CD8-positive, alpha-beta memory T cell (primary cell): ENCODE measurements at regions not wholly inside any gene's neighbourhood (a gene's known extent, or its start where the extent isn't known, plus 50 kb on each side); places are given as distances from the start of the nearest gene placed in this dataset.

Source experiments
- CTCF ChIA-PET: fragments of 350-600 bp; sonication (Branson Sonifier 250); formaldehyde crosslinking; loops from one replicate; lab custom pipeline; 2021; ENCODE audit warnings: antibody characterized with exemption; lab: Charles Lee
- POLR2A ChIA-PET: fragments of 350-600 bp; sonication (Branson Sonifier 250); formaldehyde crosslinking; loops from one replicate; lab custom pipeline; 2021; ENCODE audit warnings: antibody characterized with exemption; lab: Charles Lee
- DNase-seq, 5 donors: peaks; one replicate each; pipeline versions ENCODE4 v3.0.0 to v3.0.0-alpha.2; 2020 to 2022; ENCODE audit warnings: mixed read lengths in 1 of 5
- H3K27ac ChIP-seq: one replicate; pipeline ENCODE4 v1.7.0; 2013; ENCODE audit warnings: low read depth, mild to moderate bottlenecking, low read length, moderate library complexity
- H3K27me3 ChIP-seq: 2 replicates; pipeline ENCODE4 v1.7.0; 2013; ENCODE audit warnings: low read length, mild to moderate bottlenecking; ENCODE audit not compliant: insufficient read depth, poor library complexity, severe bottlenecking
- H3K36me3 ChIP-seq: 2 replicates; pipeline ENCODE4 v1.7.0; 2013; ENCODE audit warnings: mild to moderate bottlenecking, low read length, moderate library complexity; ENCODE audit not compliant: insufficient read depth
- H3K4me1 ChIP-seq: 2 replicates; pipeline ENCODE4 v1.7.0; 2013; ENCODE audit warnings: mild to moderate bottlenecking, low read length, moderate library complexity; ENCODE audit not compliant: insufficient read depth
- H3K4me3 ChIP-seq: 2 replicates; pipeline ENCODE4 v1.7.0; 2013; ENCODE audit warnings: mild to moderate bottlenecking, low read length
- H3K9me3 ChIP-seq: 2 replicates; pipeline ENCODE4 v1.7.0; 2013; ENCODE audit warnings: mild to moderate bottlenecking, low read length
- H3K27ac Mint-ChIP-seq, 8 donors: one replicate each; pipeline ENCODE4 v1.8.0; 2020 to 2021; ENCODE audit warnings: mixed read lengths in 8 of 8, mild to moderate bottlenecking in 6 of 8, inconsistent platforms in 3 of 8, moderate library complexity in 3 of 8
- H3K27me3 Mint-ChIP-seq, 2 donors: one replicate each; pipeline ENCODE4 v1.8.0; 2020 to 2021; ENCODE audit warnings: mixed read lengths in 2 of 2, mild to moderate bottlenecking in 1 of 2, moderate library complexity in 1 of 2
- H3K36me3 Mint-ChIP-seq, 3 donors: one replicate each; pipeline ENCODE4 v1.8.0; 2020 to 2021; ENCODE audit warnings: mixed read lengths in 3 of 3, inconsistent platforms in 1 of 3, mild to moderate bottlenecking in 1 of 3
- H3K4me1 Mint-ChIP-seq, 3 donors: one replicate each; pipeline ENCODE4 v1.8.0; 2020 to 2021; ENCODE audit warnings: mixed read lengths in 3 of 3, inconsistent platforms in 1 of 3, mild to moderate bottlenecking in 1 of 3
- H3K4me3 Mint-ChIP-seq, 7 donors: one replicate each; pipeline ENCODE4 v1.8.0; 2020 to 2021; ENCODE audit warnings: mixed read lengths in 7 of 7, mild to moderate bottlenecking in 6 of 7, moderate library complexity in 4 of 7, inconsistent platforms in 2 of 7
- H3K9me3 Mint-ChIP-seq, 5 donors: one replicate each; pipeline ENCODE4 v1.8.0; 2020 to 2022; ENCODE audit warnings: mixed read lengths in 5 of 5, mild to moderate bottlenecking in 3 of 5, moderate library complexity in 2 of 5, inconsistent platforms in 1 of 5

GRCh38 chr20:20966171-20966570 is 140.0 kb downstream of the LINC00237 start:
- no peaks in the 10 kb centered on the region for H3K36me3 ChIP-seq
- no peak for DNase-seq
- CTCF ChIA-PET, result no interaction called here
- no peak overlapping the region for H3K27ac ChIP-seq
- H3K4me1 Mint-ChIP-seq, result no peaks in the 10 kb centered on the region
- no peak overlapping the region for H3K4me3 Mint-ChIP-seq
- H3K27ac Mint-ChIP-seq, result no peak overlapping the region
- H3K27me3 ChIP-seq, result no peaks in the 10 kb centered on the region
- H3K27me3 Mint-ChIP-seq, result peaks cover 13% of the 10 kb centered on the region in 2 donors
- H3K4me3 ChIP-seq, result no peak overlapping the region
- POLR2A ChIA-PET, result no interaction called here
- no peaks in the 10 kb centered on the region for H3K9me3 ChIP-seq
- H3K9me3 Mint-ChIP-seq, result no peaks in the 10 kb centered on the region
- H3K36me3 Mint-ChIP-seq, result no peaks in the 10 kb centered on the region
- H3K4me1 ChIP-seq, result no peaks in the 10 kb centered on the region

- no peaks in the 10 kb centered on the region for H3K4me1 ChIP-seq
- H3K9me3 ChIP-seq, result no peaks in the 10 kb centered on the region
- H3K27ac Mint-ChIP-seq, result no peak overlapping the region
- ChIA-PET CTCF (interaction anchor here (0.7 kb wide), 1 partner anchor 90 kb away, joined by 3 read pairs; no protein-coding TSS in a partner anchor), POLR2A (no interaction called here)
- H3K36me3 ChIP-seq, result no peaks in the 10 kb centered on the region
- no peak overlapping the region for H3K4me3 ChIP-seq
- no peaks in the 10 kb centered on the region for H3K36me3 Mint-ChIP-seq
- no peak overlapping the region for H3K27ac ChIP-seq
- H3K27me3 ChIP-seq, result no peaks in the 10 kb centered on the region
- H3K27me3 Mint-ChIP-seq, result peaks cover 17 to 21% of the 10 kb centered on the region in 2 donors
- H3K9me3 Mint-ChIP-seq, result peaks cover 0 to 2% (median 0%) of the 10 kb centered on the region in 5 donors
- H3K4me3 Mint-ChIP-seq, result no peak overlapping the region
- H3K4me1 Mint-ChIP-seq, result no peaks in the 10 kb centered on the region
- no peak for DNase-seq
These were observed 147.0 kb downstream of the LINC00237 start for GRCh38 chr20:20959031-20959755.

- ChIA-PET POLR2A (no interaction called here), CTCF (no interaction called here)
- Histone ChIP-seq H3K9me3 (no peaks in the 10 kb centered on the region), H3K4me3 (no peak overlapping the region), H3K27me3 (no peaks in the 10 kb centered on the region), H3K27ac (no peak overlapping the region), H3K36me3 (no peaks in the 10 kb centered on the region), H3K4me1 (no peaks in the 10 kb centered on the region)
- DNase-seq, result no peak
- no peaks in the 10 kb centered on the region for H3K36me3 Mint-ChIP-seq
- H3K27me3 Mint-ChIP-seq, result peaks cover 18 to 20% of the 10 kb centered on the region in 2 donors
- H3K9me3 Mint-ChIP-seq, result peaks cover 0 to 2% (median 0%) of the 10 kb centered on the region in 5 donors
- H3K4me1 Mint-ChIP-seq, result peaks cover 0 to 4% (median 0%) of the 10 kb centered on the region in 3 donors
- H3K4me3 Mint-ChIP-seq, result no peak overlapping the region
- no peak overlapping the region for H3K27ac Mint-ChIP-seq
These were observed 149.6 kb downstream of the LINC00237 start for GRCh38 chr20:20956513-20956931.

DNA sequence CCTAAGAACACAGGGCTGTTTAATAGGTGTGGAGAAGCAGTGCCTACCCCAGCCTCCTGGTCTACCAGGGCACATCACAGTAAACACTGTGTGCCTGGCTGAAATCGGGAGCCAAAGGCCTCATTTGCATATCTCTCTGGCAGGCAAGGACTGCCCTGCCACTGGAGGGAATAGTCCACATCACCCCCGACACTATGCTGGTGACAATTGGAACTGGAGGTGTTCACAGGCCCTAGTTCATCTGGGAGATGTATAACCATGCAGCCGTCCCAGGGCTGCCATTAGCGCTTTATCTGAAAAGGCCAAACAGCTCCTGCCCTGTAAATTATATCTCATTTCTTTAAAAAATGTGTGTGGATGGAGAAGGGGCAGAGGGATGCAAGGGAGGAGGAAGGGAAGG is 150.3 kb downstream of the LINC00237 start:
- POLR2A ChIA-PET, result no interaction called here
- no peak overlapping the region for H3K4me3 Mint-ChIP-seq
- Histone ChIP-seq H3K9me3 (no peaks in the 10 kb centered on the region), H3K4me1 (no peaks in the 10 kb centered on the region), H3K36me3 (no peaks in the 10 kb centered on the region), H3K4me3 (no peak overlapping the region), H3K27ac (no peak overlapping the region), H3K27me3 (no peaks in the 10 kb centered on the region)
- H3K36me3 Mint-ChIP-seq, result no peaks in the 10 kb centered on the region
- no peak for DNase-seq
- CTCF ChIA-PET, result no interaction called here
- peaks cover 0 to 4% (median 0%) of the 10 kb centered on the region in 3 donors for H3K4me1 Mint-ChIP-seq
- no peak overlapping the region for H3K27ac Mint-ChIP-seq
- H3K27me3 Mint-ChIP-seq, result peaks cover 13 to 16% of the 10 kb centered on the region in 2 donors
- H3K9me3 Mint-ChIP-seq, result peaks cover 0 to 2% (median 0%) of the 10 kb centered on the region in 5 donors

- Histone ChIP-seq H3K9me3 (no peaks in the 10 kb centered on the region), H3K4me3 (no peak overlapping the region), H3K4me1 (no peaks in the 10 kb centered on the region), H3K27ac (no peak overlapping the region), H3K36me3 (no peaks in the 10 kb centered on the region), H3K27me3 (no peaks in the 10 kb centered on the region)
- no peak for DNase-seq
- peaks cover 12 to 16% of the 10 kb centered on the region in 2 donors for H3K27me3 Mint-ChIP-seq
- ChIA-PET POLR2A (no interaction called here), CTCF (no interaction called here)
- peak overlapping the region in 1 of 7 donors; percentile 46 for H3K4me3 Mint-ChIP-seq
- H3K36me3 Mint-ChIP-seq, result no peaks in the 10 kb centered on the region
- peak overlapping the region in 2 of 8 donors; percentile 4 to 38 for H3K27ac Mint-ChIP-seq
- peaks cover 0 to 4% (median 0%) of the 10 kb centered on the region in 3 donors for H3K4me1 Mint-ChIP-seq
- H3K9me3 Mint-ChIP-seq, result peaks cover 0 to 2% (median 0%) of the 10 kb centered on the region in 5 donors
These were observed 152.2 kb downstream of the LINC00237 start for GRCh38 chr20:20953738-20954618.

DNA sequence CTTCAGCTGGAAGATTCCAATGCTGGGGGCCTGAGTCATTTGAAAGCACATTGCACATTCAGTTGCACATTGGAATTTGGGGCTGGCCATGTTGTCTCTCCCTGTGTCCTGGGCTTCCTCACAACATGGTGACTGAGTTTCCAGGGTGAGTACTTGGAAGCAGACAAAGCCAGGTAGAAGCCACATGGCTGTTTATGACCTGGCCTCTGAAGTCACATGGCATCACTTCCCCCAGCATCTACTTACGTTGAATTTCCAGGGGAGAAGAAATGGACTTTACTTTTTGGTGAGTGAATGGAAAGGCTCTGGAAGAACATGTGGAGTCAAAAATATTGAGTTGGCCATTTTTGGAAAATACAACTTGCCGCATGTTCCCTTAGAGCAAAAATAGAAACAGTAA is 155.5 kb downstream of the LINC00237 start:
- peaks cover 0 to 7% (median 5%) of the 10 kb centered on the region in 5 donors for H3K9me3 Mint-ChIP-seq
- ChIA-PET POLR2A (no interaction called here), CTCF (no interaction called here)
- H3K27me3 Mint-ChIP-seq, result peaks cover 7 to 16% of the 10 kb centered on the region in 2 donors
- H3K27me3 ChIP-seq, result no peaks in the 10 kb centered on the region
- no peaks in the 10 kb centered on the region for H3K4me1 ChIP-seq
- H3K36me3 Mint-ChIP-seq, result no peaks in the 10 kb centered on the region
- H3K4me1 Mint-ChIP-seq, result peaks cover 0 to 4% (median 0%) of the 10 kb centered on the region in 3 donors
- DNase-seq, result no peak
- no peaks in the 10 kb centered on the region for H3K36me3 ChIP-seq
- H3K4me3 ChIP-seq, result no peak overlapping the region
- H3K9me3 ChIP-seq, result no peaks in the 10 kb centered on the region
- H3K27ac Mint-ChIP-seq, result no peak overlapping the region
- H3K27ac ChIP-seq, result no peak overlapping the region
- H3K4me3 Mint-ChIP-seq, result no peak overlapping the region

GRCh38 chr20:20946122-20946759 is 159.9 kb downstream of the LINC00237 start:
- no peak overlapping the region for H3K4me3 Mint-ChIP-seq
- H3K27me3 Mint-ChIP-seq, result peaks cover 6 to 19% of the 10 kb centered on the region in 2 donors
- H3K27me3 ChIP-seq, result no peaks in the 10 kb centered on the region
- H3K27ac ChIP-seq, result no peak overlapping the region
- CTCF ChIA-PET, result no interaction called here
- no peak for DNase-seq
- no peak overlapping the region for H3K27ac Mint-ChIP-seq
- H3K9me3 ChIP-seq, result no peaks in the 10 kb centered on the region
- H3K9me3 Mint-ChIP-seq, result peaks cover 0 to 10% (median 7%) of the 10 kb centered on the region in 5 donors
- no peaks in the 10 kb centered on the region for H3K4me1 ChIP-seq
- H3K4me3 ChIP-seq, result no peak overlapping the region
- H3K36me3 ChIP-seq, result no peaks in the 10 kb centered on the region
- H3K36me3 Mint-ChIP-seq, result no peaks in the 10 kb centered on the region
- POLR2A ChIA-PET, result no interaction called here
- no peaks in the 10 kb centered on the region for H3K4me1 Mint-ChIP-seq
